ENCODE measurements at regions not wholly inside any gene's neighbourhood (a gene's known extent, or its start where the extent isn't known, plus 50 kb on each side); places are given as distances from the start of the nearest gene placed in this dataset.
"Not testable (repeated sequence)": the region's sequence is repeated elsewhere in the genome, so short reads cannot be mapped to it uniquely, and the experiment has no call there.

- DNase-seq (ENCODE audit: low read depth in 3 of 3), result not testable (repeated sequence)
These were observed 1172.4 kb downstream of the TMEM121 start for GRCh38 chr14:106698620-106699267.

GRCh38 chr14:106703651-106704050 lies 1177.3 kb downstream of the TMEM121 start:
- not testable (repeated sequence) for DNase-seq (ENCODE audit: low read depth in 3 of 3)

- peak in 1 of 3 experiments; percentile 19 for DNase-seq (ENCODE audit: low read depth in 3 of 3)
These were observed 1180.1 kb downstream of the TMEM121 start for GRCh38 chr14:106706488-106706887.

GRCh38 chr14:106710187-106710586 lies 1183.8 kb downstream of the TMEM121 start:
- not testable (repeated sequence) for DNase-seq (ENCODE audit: low read depth in 3 of 3)

GRCh38 chr14:106712513-106712912 lies 1186.1 kb downstream of the TMEM121 start:
- not testable (repeated sequence) for DNase-seq (ENCODE audit: low read depth in 3 of 3)

GRCh38 chr14:106714446-106715428 lies 1188.4 kb downstream of the TMEM121 start:
- DNase-seq (ENCODE audit: low read depth in 3 of 3), result not testable (repeated sequence)

GRCh38 chr14:106717544-106717943 lies 1191.2 kb downstream of the TMEM121 start:
- DNase-seq (ENCODE audit: low read depth in 3 of 3), result not testable (repeated sequence)

- DNase-seq (ENCODE audit: low read depth in 3 of 3), result not testable (repeated sequence)
These were observed 1193.5 kb downstream of the TMEM121 start for GRCh38 chr14:106719880-106720279.

GRCh38 chr14:106721926-106722325 lies 1195.5 kb downstream of the TMEM121 start:
- DNase-seq (ENCODE audit: low read depth in 3 of 3), result not testable (repeated sequence)

GRCh38 chr14:106722813-106723687 lies 1196.7 kb downstream of the TMEM121 start:
- DNase-seq (ENCODE audit: low read depth in 3 of 3), result not testable (repeated sequence)

- DNase-seq (ENCODE audit: low read depth in 3 of 3), result not testable (repeated sequence)
These were observed 1201.6 kb downstream of the TMEM121 start for GRCh38 chr14:106727962-106728361.

GRCh38 chr14:106728611-106729010 lies 1202.2 kb downstream of the TMEM121 start:
- no peak for DNase-seq (ENCODE audit: low read depth in 3 of 3)

- DNase-seq (ENCODE audit: low read depth in 3 of 3), result no peak
These were observed 1203.2 kb downstream of the TMEM121 start for GRCh38 chr14:106729551-106729950.

- no peak for DNase-seq (ENCODE audit: low read depth in 3 of 3)
These were observed 1207.4 kb downstream of the TMEM121 start for GRCh38 chr14:106733771-106734170.

- DNase-seq (ENCODE audit: low read depth in 3 of 3), result no peak
These were observed 1210.6 kb downstream of the TMEM121 start for GRCh38 chr14:106737021-106737420.

GRCh38 chr14:106738075-106738474 lies 1211.7 kb downstream of the TMEM121 start:
- no peak for DNase-seq (ENCODE audit: low read depth in 3 of 3)

- DNase-seq (ENCODE audit: low read depth in 3 of 3), result not testable (repeated sequence)
These were observed 1212.3 kb downstream of the TMEM121 start for GRCh38 chr14:106738598-106739258.

- not testable (repeated sequence) for DNase-seq (ENCODE audit: low read depth in 3 of 3)
These were observed 1214.9 kb downstream of the TMEM121 start for GRCh38 chr14:106741086-106741827.

- DNase-seq (ENCODE audit: low read depth in 3 of 3), result not testable (repeated sequence)
These were observed 1218.8 kb downstream of the TMEM121 start for GRCh38 chr14:106745016-106745767.
